ENCODE measurements at regions not wholly inside any gene's neighbourhood (a gene's known extent, or its start where the extent isn't known, plus 50 kb on each side); places are given as distances from the start of the nearest gene placed in this dataset.
"Not testable (repeated sequence)": the region's sequence is repeated elsewhere in the genome, so short reads cannot be mapped to it uniquely, and the experiment has no call there.

- CTCF ChIA-PET = no interaction called here
- Mint-ChIP-seq H3K27me3 (no peaks in the 10 kb centered on the region), H3K27ac (no peak overlapping the region), H3K4me3 (no peak overlapping the region), H3K9me3 (peaks cover 4% of the 10 kb centered on the region), H3K36me3 (no peaks in the 10 kb centered on the region), H3K4me1 (ENCODE audit: low read depth) (no peaks in the 10 kb centered on the region)
- POLR2A ChIA-PET = no interaction called here
- intact Hi-C loops (cut with micrococcal nuclease) = no loop called here
- no peak for DNase-seq
Observed at GRCh38 chr21:24617819-24618218, 989.5 kb downstream of the MRPL39 start.

DNA sequence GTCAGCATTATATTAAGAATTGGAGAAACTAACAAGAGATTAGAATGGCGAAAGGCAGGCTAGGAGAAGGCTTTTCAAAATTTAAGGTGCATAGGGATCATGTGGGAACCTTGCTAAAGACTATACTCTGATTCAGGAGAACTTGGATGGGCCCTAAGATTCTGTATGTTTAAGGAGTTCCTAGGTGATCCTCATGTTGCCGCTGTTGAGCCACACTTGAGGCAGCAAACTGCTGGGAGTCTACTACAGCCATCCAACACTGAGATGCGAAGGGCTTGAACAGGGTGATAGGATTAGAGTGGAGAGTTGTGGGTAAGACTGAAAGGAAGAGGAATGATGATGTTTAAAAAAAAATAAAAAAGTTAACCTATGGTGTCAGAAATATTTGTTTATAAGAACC is 1013.2 kb downstream of the MRPL39 start:
- H3K27me3 Mint-ChIP-seq = no peaks in the 10 kb centered on the region
- H3K27ac Mint-ChIP-seq = no peak overlapping the region
- no peak overlapping the region for H3K4me3 Mint-ChIP-seq
- intact Hi-C loops (cut with micrococcal nuclease) = no loop called here
- H3K4me1 Mint-ChIP-seq (ENCODE audit: low read depth) = no peaks in the 10 kb centered on the region
- ChIA-PET CTCF (no interaction called here), POLR2A (no interaction called here)
- no peak for DNase-seq
- H3K36me3 Mint-ChIP-seq = no peaks in the 10 kb centered on the region
- H3K9me3 Mint-ChIP-seq = peaks cover 5% of the 10 kb centered on the region

DNA sequence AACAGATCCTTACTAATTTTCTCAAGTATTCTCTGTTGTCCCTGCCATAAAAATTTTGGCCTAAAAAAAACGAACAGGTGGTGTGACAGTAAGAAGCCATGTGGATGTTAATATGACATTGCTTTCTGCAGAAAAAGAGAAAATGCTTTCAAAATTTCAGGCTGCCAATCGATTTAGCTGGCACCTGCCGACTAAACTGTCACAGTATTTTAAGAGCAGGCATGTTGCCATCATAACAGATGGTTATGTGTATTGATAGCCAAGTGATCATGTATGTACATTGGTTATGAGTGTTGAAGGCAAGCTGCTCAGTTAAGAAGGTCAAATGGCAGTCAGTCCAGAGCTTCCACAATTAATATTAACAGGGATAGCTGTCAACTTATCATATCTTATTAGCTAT is 1017.0 kb downstream of the MRPL39 start:
- no peak overlapping the region for H3K4me3 Mint-ChIP-seq
- ChIA-PET POLR2A (no interaction called here), CTCF (no interaction called here)
- intact Hi-C loops (cut with micrococcal nuclease) = no loop called here
- no peaks in the 10 kb centered on the region for H3K27me3 Mint-ChIP-seq
- H3K9me3 Mint-ChIP-seq = peaks cover 10% of the 10 kb centered on the region
- no peaks in the 10 kb centered on the region for H3K36me3 Mint-ChIP-seq
- DNase-seq = no peak
- H3K27ac Mint-ChIP-seq = no peak overlapping the region
- no peaks in the 10 kb centered on the region for H3K4me1 Mint-ChIP-seq (ENCODE audit: low read depth)

DNA sequence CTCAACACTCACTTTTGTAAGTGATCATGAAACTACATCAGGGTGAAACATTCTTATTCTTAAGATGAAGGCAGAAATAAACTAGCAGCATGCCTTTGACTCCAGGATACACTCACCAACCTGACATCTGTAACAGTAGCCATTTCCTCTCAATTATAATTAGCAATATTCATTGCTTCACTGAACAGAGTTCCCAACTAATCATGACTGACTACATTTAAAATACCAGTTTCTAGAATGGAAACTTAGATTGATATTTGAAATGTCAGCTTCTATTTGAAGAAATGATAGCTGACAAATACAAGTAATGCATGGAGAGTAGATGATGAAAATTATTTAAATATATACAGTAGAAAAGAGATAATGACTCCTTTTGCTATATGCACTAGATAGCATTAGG is 1023.8 kb downstream of the MRPL39 start:
- Mint-ChIP-seq H3K36me3 (no peaks in the 10 kb centered on the region), H3K27ac (no peak overlapping the region), H3K4me1 (ENCODE audit: low read depth) (no peaks in the 10 kb centered on the region), H3K4me3 (no peak overlapping the region), H3K9me3 (peaks cover 8% of the 10 kb centered on the region), H3K27me3 (no peaks in the 10 kb centered on the region)
- ChIA-PET CTCF (no interaction called here), POLR2A (no interaction called here)
- intact Hi-C loops (cut with micrococcal nuclease) = no loop called here
- no peak for DNase-seq

- no peak for DNase-seq
- POLR2A ChIA-PET = no interaction called here
- no peak overlapping the region for H3K4me3 Mint-ChIP-seq
- H3K9me3 Mint-ChIP-seq = no peaks in the 10 kb centered on the region
- intact Hi-C loops (cut with micrococcal nuclease) = no loop called here
- CTCF ChIA-PET = no interaction called here
- H3K27me3 Mint-ChIP-seq = no peaks in the 10 kb centered on the region
- no peak overlapping the region for H3K27ac Mint-ChIP-seq
- no peaks in the 10 kb centered on the region for H3K36me3 Mint-ChIP-seq
- H3K4me1 Mint-ChIP-seq (ENCODE audit: low read depth) = no peaks in the 10 kb centered on the region
Observed at GRCh38 chr21:24577301-24577700, 1030.0 kb downstream of the MRPL39 start.

DNA sequence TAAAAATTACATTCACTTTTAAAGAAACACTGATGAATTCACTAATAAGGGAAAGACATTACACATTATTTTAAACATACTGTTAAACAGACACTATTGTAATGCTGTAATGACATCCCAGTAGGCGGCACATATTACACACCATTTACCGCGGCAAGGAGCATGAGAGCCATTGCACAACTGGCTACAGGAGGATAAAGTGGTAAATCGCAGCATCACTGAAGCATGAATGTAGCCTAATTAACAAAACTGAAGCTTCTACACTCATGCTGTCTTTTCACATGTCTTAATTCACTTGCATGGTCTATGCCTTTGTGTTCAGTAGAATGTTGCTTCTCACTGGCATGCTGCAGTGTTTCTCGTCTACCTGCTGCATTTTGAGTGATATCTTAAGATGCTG is 1046.0 kb downstream of the MRPL39 start:
- H3K9me3 Mint-ChIP-seq = peaks cover 13% of the 10 kb centered on the region
- no peak for DNase-seq
- ChIA-PET POLR2A (no interaction called here), CTCF (no interaction called here)
- no peak overlapping the region for H3K27ac Mint-ChIP-seq
- H3K4me3 Mint-ChIP-seq = no peak overlapping the region
- no peaks in the 10 kb centered on the region for H3K27me3 Mint-ChIP-seq
- intact Hi-C loops (cut with micrococcal nuclease) = no loop called here
- H3K4me1 Mint-ChIP-seq (ENCODE audit: low read depth) = no peaks in the 10 kb centered on the region
- H3K36me3 Mint-ChIP-seq = no peaks in the 10 kb centered on the region

DNA sequence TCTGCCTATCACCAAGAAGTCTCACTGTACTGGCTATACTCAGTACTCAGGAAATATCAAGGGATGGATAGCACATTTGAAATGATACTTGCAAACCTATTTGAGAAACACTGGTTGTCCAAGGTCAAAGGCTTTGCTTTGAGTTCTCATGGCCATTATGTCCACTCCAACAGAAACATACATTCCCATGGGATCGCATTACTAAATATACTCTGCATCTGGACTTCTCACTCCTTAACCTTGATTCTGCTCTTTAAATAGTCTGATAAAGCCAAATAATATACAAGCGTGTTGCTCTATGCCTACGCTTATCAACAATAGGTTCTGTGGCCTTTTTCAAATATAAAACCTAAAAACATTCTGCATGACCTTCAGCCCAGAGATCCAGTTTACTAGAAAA is 1054.8 kb downstream of the MRPL39 start:
- no peak overlapping the region for H3K4me3 Mint-ChIP-seq
- H3K9me3 Mint-ChIP-seq = peaks cover 2% of the 10 kb centered on the region
- CTCF ChIA-PET = no interaction called here
- DNase-seq = no peak
- no peaks in the 10 kb centered on the region for H3K36me3 Mint-ChIP-seq
- no peak overlapping the region for H3K27ac Mint-ChIP-seq
- POLR2A ChIA-PET = no interaction called here
- H3K27me3 Mint-ChIP-seq = no peaks in the 10 kb centered on the region
- no peaks in the 10 kb centered on the region for H3K4me1 Mint-ChIP-seq (ENCODE audit: low read depth)
- intact Hi-C loops (cut with micrococcal nuclease) = no loop called here

DNA sequence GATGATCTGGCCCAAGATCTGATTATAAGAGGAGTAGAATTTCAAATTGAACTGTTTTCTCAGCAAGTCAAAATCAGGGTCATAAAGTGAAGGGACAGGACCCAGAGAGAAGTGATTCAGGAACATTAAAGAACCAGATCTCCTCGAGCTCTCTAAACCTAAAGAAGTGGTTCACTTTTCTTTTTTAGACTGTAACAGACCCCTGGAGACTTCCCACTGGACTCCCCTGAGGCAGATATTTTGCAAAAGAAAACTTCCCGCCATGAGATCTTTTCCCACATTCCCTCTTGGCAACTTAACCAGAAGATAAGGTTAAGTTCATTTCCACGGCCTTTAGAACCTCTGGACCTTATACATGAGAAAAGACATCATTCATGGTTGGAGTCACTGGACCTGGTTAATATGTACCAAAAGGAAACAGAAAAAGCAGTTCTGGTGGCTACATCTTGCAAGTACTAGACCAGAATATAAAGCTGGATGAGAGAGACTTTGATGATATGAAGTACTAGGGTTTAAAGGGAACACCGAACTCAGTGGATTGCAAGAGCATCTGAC is 1061.4 kb downstream of the MRPL39 start:
- no peaks in the 10 kb centered on the region for H3K36me3 Mint-ChIP-seq
- CTCF ChIA-PET = no interaction called here
- H3K27me3 Mint-ChIP-seq = no peaks in the 10 kb centered on the region
- intact Hi-C loops (cut with micrococcal nuclease) = no loop called here
- H3K9me3 Mint-ChIP-seq = no peaks in the 10 kb centered on the region
- H3K27ac Mint-ChIP-seq = no peak overlapping the region
- H3K4me3 Mint-ChIP-seq = no peak overlapping the region
- no peak for DNase-seq
- POLR2A ChIA-PET = no interaction called here
- no peaks in the 10 kb centered on the region for H3K4me1 Mint-ChIP-seq (ENCODE audit: low read depth)

- Mint-ChIP-seq H3K9me3 (no peaks in the 10 kb centered on the region), H3K4me3 (no peak overlapping the region), H3K27me3 (no peaks in the 10 kb centered on the region), H3K36me3 (no peaks in the 10 kb centered on the region), H3K27ac (no peak overlapping the region), H3K4me1 (ENCODE audit: low read depth) (no peaks in the 10 kb centered on the region)
- ChIA-PET POLR2A (no interaction called here), CTCF (interaction anchor here (0.9 kb wide), 1 partner anchor 546 kb away, joined by 3 read pairs; no protein-coding TSS in a partner anchor)
- no peak for DNase-seq
- intact Hi-C loops (cut with micrococcal nuclease) = loop anchor here (10.0 kb wide), 1 partner anchor 659 kb away; no protein-coding TSS in a partner anchor
Observed at GRCh38 chr21:24514081-24514733, 1093.1 kb downstream of the MRPL39 start.

- H3K4me1 Mint-ChIP-seq (ENCODE audit: low read depth) = no peaks in the 10 kb centered on the region
- H3K27ac Mint-ChIP-seq = no peak overlapping the region
- no peak overlapping the region for H3K4me3 Mint-ChIP-seq
- DNase-seq = no peak
- no peaks in the 10 kb centered on the region for H3K36me3 Mint-ChIP-seq
- H3K27me3 Mint-ChIP-seq = no peaks in the 10 kb centered on the region
- intact Hi-C loops (cut with micrococcal nuclease) = no loop called here
- ChIA-PET POLR2A (no interaction called here), CTCF (no interaction called here)
- H3K9me3 Mint-ChIP-seq = no peaks in the 10 kb centered on the region
Observed at GRCh38 chr21:24509131-24509530, 1098.2 kb downstream of the MRPL39 start.

DNA sequence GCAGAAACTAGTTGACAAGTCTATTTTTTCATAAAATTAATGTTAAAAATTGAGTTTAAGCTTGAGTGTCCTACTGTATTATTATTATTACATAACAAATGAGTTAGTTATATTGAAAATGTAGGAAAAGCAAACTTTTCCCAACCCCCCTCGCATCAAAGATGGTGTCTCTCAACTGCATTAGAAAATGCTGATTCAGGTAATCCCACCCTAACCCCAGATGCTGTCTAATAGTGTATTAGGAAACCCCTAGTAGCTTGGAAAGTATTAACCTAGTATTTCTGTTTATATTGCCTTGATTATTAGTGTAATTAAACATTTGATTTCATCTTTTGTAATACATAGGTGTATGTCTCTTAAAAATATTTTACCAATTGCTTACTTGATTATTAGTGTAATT is 1120.3 kb downstream of the MRPL39 start:
- no peaks in the 10 kb centered on the region for H3K27me3 Mint-ChIP-seq
- DNase-seq = no peak
- H3K36me3 Mint-ChIP-seq = no peaks in the 10 kb centered on the region
- CTCF ChIA-PET = no interaction called here
- no peak overlapping the region for H3K27ac Mint-ChIP-seq
- no peak overlapping the region for H3K4me3 Mint-ChIP-seq
- intact Hi-C loops (cut with micrococcal nuclease) = no loop called here
- POLR2A ChIA-PET = no interaction called here
- H3K4me1 Mint-ChIP-seq (ENCODE audit: low read depth) = no peaks in the 10 kb centered on the region
- no peaks in the 10 kb centered on the region for H3K9me3 Mint-ChIP-seq

GRCh38 chr21:24483361-24483760 is 1123.9 kb downstream of the MRPL39 start:
- H3K27ac Mint-ChIP-seq; H3K36me3 Mint-ChIP-seq; H3K27me3 Mint-ChIP-seq; intact Hi-C loops (cut with micrococcal nuclease); CTCF ChIA-PET; H3K4me1 Mint-ChIP-seq (ENCODE audit: low read depth); DNase-seq; H3K4me3 Mint-ChIP-seq; POLR2A ChIA-PET; H3K9me3 Mint-ChIP-seq: not testable (repeated sequence)

- intact Hi-C loops (cut with micrococcal nuclease) = no loop called here
- DNase-seq = no peak
- H3K4me3 Mint-ChIP-seq = no peak overlapping the region
- no peaks in the 10 kb centered on the region for H3K36me3 Mint-ChIP-seq
- ChIA-PET CTCF (no interaction called here), POLR2A (no interaction called here)
- H3K9me3 Mint-ChIP-seq = peaks cover 3% of the 10 kb centered on the region
- H3K4me1 Mint-ChIP-seq (ENCODE audit: low read depth) = no peaks in the 10 kb centered on the region
- H3K27ac Mint-ChIP-seq = no peak overlapping the region
- H3K27me3 Mint-ChIP-seq = no peaks in the 10 kb centered on the region
Observed at GRCh38 chr21:24470852-24471251, 1136.4 kb downstream of the MRPL39 start.

All from activated CD4-positive, alpha-beta memory T cell treated with anti-CD3 and anti-CD28 coated beads for 36 hours (primary cell).